C4-2B (cell line): ENCODE measurements at regions not wholly inside any gene's neighbourhood (a gene's known extent, or its start where the extent isn't known, plus 50 kb on each side); places are given as distances from the start of the nearest gene placed in this dataset.

Source experiments
- CTCF ChIP-seq: fragments of 450-650 bp; conservative IDR thresholded peaks from 2 replicates; pipeline ENCODE4 v1.5.1; 2017; ENCODE audit warnings: mild to moderate bottlenecking
- ZFX ChIP-seq: fragments of 450-650 bp; IDR thresholded peaks from 2 replicates; pipeline ENCODE4 v1.6.1; 2017

- TF ChIP-seq CTCF (no peak), ZFX (no peak)
Measured at GRCh38 chr22:48353116-48353947, 1474.3 kb downstream of the BRD1 start.
